GM18909 (cell line): ENCODE measurements at regions not wholly inside any gene's neighbourhood (a gene's known extent, or its start where the extent isn't known, plus 50 kb on each side); places are given as distances from the start of the nearest gene placed in this dataset.
A peak's percentile ranks its signal among the peaks of the same experiment; 100 is the strongest.

ENCODE experiments used
- ATAC-seq: cut with Tn5 transposase; IDR thresholded peaks from one replicate; pipeline ENCODE4 v1.9.1; 2021; ENCODE audit warnings: mild to moderate bottlenecking; ENCODE audit not compliant: unreplicated experiment, poor library complexity

- no peak for ATAC-seq
Observed at GRCh38 chr6:137746264-137746663, 120.8 kb upstream of the TNFAIP3 start.

DNA sequence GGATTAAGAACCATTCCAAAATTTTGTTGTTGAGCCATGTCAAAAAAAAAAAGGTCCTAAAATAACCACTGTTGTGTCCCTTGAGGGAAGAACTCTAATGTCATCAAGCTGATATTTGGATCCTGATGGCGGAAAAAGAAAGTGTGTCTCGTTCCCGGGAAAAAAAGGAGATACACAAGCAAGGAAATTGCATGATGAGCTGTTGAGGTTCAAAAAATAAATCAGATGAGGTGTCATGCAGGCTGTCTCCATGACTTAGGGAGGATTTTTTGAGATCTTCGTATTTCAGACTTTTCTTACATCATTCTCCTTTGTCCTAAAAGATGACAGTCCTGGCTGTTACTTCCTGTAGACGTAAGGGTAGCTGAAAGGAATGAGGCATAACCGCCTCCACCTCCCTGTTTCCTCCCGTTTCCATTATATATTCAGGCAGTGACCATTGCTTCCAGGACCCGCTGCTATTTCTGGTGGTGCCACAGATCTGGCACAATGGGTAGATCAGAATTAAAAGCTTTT, 117.3 kb upstream of the TNFAIP3 start:
- ATAC-seq = no peak

GRCh38 chr6:137750297-137750696, 116.8 kb upstream of the TNFAIP3 start:
- ATAC-seq = no peak

- no peak for ATAC-seq
Observed at GRCh38 chr6:137751768-137752560, 115.1 kb upstream of the TNFAIP3 start.

DNA sequence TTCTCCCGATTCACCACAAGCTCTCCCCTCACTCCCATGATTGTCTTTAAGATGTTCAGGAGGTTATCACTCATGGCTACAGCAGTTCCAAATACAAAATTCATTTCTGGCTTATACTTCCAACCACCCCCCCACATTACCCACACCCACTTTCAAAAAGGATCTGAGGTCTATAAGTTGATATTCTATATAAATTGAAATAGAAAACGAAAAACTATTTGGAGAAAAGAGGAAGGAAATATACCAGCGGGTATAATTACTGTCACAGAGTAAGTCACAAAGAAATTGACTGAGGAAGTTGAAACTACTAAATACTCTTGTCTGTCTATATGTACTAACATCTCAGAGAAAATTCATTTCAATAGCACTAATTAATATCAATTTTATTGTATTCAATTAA, 112.7 kb upstream of the TNFAIP3 start:
- ATAC-seq = peak; percentile 66

DNA sequence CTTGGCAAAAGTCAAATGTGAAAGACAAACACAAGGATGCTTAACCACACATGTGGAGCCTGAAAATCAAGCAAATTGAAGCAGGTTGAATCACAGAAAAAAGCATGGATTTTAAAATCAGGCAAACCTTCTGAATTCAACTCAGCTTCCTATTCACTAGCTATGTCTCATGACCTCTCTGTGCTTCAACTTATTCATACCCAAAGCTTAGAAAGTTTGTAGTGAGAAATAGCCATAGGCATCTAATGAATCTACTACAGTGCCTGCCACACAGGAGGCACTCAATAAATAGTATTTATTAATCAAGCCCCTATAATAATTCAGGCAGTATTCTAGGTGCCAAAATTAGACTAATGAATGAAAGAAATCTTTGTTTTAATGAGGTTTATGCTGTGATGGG, 112.2 kb upstream of the TNFAIP3 start:
- peak; percentile 40 for ATAC-seq

- ATAC-seq = no peak
Observed at GRCh38 chr6:137755284-137755683, 111.8 kb upstream of the TNFAIP3 start.

GRCh38 chr6:137756788-137757187, 110.3 kb upstream of the TNFAIP3 start:
- no peak for ATAC-seq

DNA sequence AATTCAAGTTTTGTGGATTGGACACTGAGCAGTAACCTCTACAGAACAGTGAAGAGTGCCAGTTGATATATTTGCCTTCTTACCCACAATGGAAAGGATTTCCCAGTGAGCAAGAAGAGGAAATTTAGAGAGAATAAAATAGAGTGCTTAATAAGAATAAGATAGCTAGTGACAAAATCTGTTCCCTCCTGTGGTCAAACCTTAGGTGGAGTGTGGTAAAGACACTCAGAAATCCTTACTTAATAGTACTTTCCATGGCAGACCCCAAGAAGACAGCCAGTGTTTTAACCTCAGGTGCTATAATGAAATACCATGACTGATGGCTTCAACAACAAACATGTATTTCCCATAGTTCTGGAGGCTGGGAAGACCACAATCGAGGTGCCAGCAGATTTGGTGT, 108.4 kb upstream of the TNFAIP3 start:
- no peak for ATAC-seq

DNA sequence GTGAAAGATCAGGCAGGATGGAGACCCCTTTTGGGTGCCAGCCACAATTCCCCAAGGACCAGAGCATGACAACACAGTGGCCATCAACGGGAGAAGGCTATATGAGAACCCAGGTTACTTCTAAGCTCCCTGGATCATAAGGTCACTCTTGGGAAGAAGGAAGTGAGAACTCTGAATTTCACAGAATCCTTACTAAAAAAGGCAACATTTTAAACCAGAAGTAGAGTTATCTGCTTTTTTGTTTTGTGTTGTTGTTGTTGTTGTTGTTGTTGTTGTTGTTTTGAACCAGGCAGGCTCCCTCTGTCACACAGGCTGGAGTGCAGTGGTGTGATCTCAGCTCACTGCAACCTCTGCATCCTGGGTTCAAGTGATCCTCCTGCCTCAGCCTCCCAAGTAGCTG, 107.4 kb upstream of the TNFAIP3 start:
- no peak for ATAC-seq

DNA sequence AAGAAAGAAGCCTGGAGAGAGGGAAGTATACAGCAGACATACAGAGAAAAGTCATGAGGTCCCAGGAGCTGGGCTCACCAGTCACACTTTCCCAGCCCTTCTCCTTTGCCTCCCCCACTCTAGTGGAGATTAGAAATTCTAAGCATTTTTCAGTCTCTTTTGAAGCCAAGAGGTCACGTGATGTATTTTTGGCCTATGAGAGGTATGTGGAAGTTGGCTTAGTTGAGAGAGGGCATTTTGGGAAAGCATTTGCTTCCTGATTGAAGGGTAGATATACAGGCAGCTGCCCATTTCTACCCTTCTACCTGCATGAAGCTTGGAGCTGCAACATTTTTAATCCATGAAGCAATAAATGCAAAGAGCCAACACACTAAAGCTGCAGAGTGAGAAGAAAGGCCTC, 106.0 kb upstream of the TNFAIP3 start:
- no peak for ATAC-seq

DNA sequence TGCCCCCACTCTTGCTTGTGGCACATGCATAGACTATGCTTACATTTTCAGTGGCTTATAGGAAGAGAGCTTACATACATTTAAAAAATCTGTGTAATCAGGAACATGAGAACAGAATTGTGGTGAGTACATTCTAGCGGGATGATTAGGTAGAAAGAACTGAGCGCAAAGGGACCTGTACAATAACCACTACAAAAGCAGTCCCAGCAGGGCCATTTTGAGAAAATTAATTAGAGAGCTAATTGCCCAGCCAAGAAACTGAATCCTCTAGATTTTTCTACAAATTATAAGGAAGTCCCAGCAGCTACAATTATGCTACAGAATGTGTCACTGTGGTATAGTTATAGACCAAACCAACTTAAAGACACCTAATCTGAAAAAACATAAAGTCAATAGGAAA, 105.6 kb upstream of the TNFAIP3 start:
- ATAC-seq = no peak

GRCh38 chr6:137762168-137763090, 104.6 kb upstream of the TNFAIP3 start:
- ATAC-seq = no peak

- no peak for ATAC-seq
Observed at GRCh38 chr6:137763436-137763835, 103.6 kb upstream of the TNFAIP3 start.

DNA sequence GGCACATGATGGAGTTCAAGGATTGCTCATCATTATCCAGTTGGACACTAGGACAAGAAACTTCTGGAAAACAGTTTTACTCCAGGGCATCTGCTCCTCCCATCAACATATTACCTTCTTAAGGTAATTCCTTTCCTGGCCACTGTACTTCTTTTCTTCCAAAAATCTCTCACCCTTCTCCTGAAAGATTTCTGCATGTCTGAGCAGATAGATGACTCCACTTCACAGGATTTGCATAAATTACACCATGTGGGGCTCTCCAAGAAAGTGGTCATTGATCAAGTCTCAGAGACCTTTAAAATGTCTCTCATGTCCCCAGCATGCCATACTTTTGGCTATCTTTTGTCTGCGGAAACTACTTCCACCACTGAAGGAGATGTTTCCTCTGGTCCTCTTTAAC, 103.2 kb upstream of the TNFAIP3 start:
- ATAC-seq = no peak

GRCh38 chr6:137764464-137764863, 102.6 kb upstream of the TNFAIP3 start:
- no peak for ATAC-seq

DNA sequence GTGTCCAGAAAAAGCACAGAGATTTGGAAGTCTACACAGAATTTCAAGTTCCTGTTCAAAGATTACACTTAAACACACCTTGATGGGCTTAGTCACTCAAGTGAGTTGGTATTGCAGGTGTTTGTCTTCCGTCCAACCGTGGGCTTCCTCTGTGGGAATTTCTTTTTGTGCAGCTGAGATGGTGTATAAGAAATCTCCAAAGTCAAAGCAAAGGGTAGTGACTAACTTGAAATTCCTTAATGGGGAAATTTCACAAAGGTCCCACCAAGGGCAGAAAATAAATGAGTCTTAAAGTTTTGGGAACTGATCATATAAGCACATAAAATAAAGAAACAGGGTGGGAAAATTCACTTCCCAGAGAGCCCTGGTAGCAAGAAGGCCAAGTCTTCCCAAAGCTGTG, 102.0 kb upstream of the TNFAIP3 start:
- ATAC-seq = no peak

- ATAC-seq = no peak
Observed at GRCh38 chr6:137766596-137767370, 100.3 kb upstream of the TNFAIP3 start.

DNA sequence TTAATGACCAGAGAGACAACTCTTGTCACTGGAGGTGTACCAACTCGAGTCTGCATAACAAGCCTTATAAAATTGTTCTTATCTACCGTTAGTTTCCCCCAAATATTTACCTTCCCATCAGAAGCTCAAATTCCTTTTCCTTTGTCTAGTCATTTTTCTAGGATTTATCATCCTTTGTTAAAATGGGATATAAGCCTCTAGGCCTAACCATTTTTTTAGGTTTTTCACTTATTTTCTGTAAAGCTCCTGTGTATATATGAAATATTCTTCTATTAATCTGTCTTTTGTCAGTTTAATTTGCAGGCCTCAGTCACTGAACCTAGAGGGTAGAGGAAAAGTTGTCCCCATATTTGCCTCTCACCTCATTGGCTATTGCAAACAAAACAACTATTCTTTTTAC, 99.6 kb upstream of the TNFAIP3 start:
- no peak for ATAC-seq

DNA sequence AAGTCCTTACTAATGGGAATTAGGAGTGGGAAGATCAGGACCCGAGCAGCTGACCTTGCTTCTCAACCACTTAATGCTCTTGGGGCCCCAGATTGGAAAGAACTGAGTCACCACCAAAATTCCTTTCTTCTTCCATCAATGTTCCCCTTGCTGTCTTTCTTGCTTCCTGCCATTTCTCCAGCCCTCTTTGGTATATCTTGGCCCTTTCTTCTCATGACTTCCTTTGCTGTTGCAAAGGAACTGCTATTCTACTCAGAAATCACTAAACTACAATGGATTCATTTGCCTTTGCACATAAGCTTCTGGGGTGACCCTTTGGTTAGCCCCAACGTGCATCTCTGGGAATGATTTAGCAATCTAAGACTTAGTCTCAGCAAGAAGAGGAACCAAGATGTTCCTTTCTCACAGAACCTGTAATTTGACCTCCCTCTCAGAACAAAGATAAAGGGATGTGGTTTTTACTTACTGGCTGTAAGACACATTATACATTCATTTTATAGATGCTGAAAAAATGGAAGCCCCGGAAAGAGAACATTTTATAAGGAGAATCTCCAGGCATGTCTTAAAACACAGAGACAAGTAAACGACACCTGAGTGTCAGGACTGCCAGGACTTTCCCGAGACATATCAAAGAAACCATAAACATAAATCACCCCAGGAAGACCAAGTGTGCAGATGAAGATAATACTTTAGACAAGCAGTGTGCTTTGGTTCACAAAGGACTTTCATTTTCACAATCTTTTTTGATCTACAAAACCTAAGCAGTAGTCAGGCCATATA, 99.0 kb upstream of the TNFAIP3 start:
- peak; percentile 77 for ATAC-seq
